GM19025 (cell line): ENCODE measurements at regions not wholly inside any gene's neighbourhood (a gene's known extent, or its start where the extent isn't known, plus 50 kb on each side); places are given as distances from the start of the nearest gene placed in this dataset.
"Not testable (repeated sequence)": the region's sequence is repeated elsewhere in the genome, so short reads cannot be mapped to it uniquely, and the experiment has no call there.

Experiments used
- ATAC-seq: cut with Tn5 transposase; IDR thresholded peaks from one replicate; pipeline ENCODE4 v1.9.1; 2021; ENCODE audit warnings: mild to moderate bottlenecking, low read depth, moderate library complexity; ENCODE audit not compliant: unreplicated experiment

- no peak for ATAC-seq
These were observed 1269.5 kb downstream of the RAPGEF2 start for GRCh38 chr4:160372390-160372789.

- ATAC-seq = no peak
These were observed 1271.0 kb downstream of the RAPGEF2 start for GRCh38 chr4:160373911-160374310.

- no peak for ATAC-seq
These were observed 1273.0 kb downstream of the RAPGEF2 start for GRCh38 chr4:160375772-160376452.

DNA sequence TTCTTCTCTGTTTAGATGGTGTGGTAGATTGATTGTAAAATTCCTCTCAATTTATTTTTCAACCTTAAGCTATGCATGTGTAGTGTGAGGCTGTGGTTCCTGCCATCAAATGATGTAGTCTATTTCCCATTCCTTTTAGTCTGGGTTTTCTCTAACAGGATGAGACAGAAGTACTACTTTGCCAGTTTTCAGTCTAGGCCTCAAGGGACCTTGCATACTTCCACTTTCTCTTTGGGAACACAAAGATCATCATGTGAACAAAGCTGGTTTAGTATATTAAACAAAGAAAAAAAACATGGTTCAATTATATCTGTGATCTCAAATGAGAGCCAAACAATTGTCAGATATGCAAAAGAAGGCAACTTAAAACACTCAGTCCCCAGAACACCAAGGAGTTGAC, 1284.0 kb downstream of the RAPGEF2 start:
- ATAC-seq = no peak

GRCh38 chr4:160399826-160400225, 1296.9 kb downstream of the RAPGEF2 start:
- ATAC-seq = no peak

DNA sequence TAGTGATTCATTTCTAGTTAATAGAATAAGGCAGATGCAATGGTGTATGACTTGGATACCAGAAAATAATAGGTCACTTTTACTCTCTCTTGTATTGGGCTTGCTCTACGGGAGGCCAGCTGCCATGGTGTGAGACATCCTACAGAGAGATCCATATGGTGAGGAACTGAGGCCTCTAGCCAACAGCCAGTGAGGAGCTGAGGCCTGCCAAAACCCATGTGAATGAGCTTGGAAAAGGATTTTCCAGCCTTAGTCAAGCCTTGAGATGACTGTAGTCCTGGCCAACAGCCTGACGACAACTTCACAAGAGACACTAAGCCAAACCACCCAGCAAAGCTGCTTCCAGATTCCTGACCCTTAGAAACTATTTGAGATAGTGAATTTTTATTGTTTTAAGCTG, 1300.2 kb downstream of the RAPGEF2 start:
- ATAC-seq = no peak

- ATAC-seq = no peak
These were observed 1303.5 kb downstream of the RAPGEF2 start for GRCh38 chr4:160406263-160406825.

DNA sequence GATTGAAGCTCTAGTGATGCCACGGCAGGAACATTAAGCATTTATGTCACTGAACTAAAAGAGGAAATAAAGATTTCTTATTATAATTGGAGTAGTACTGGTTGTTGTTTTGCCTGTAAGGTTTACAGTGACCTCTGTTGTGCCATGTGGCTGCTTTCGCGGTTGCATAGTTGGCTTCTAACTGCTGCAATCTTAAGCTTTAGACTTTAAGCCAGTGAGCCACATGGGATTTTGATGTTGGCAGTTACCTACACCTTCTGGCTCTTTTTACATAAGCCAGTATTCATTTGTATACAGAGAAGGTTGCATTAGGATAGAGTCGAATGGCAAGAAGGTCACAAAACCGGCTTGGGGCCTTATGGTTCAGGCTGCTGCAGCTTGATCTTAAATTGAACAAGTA, 1311.6 kb downstream of the RAPGEF2 start:
- no peak for ATAC-seq

DNA sequence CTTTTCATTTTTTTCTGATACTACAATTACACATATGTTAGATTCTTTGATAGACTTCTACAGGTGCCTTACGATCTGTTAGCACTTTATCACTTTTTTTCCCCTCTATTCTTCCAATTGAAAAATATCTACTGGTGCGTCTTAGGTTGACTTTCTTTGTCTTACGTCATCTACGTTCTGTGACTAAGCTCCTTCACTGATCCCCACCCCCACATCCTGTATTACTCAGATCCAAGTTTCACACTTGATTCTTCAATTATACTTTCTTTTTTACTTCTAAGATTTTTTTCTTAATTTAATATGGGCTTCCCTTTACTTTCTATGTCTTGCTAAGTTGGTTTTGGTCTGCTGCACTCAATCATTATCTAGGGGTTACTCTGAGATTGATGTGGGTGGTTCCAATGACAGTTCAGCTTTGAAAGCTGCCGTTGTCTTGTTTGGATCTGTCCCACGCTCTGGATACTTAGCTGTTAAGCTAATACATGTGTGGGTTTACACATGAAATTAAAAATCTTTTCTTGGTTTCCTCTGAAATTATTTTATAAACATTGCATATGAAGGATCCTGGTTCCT, 1321.1 kb downstream of the RAPGEF2 start:
- ATAC-seq = no peak

GRCh38 chr4:160426233-160426632, 1323.4 kb downstream of the RAPGEF2 start:
- ATAC-seq = no peak

DNA sequence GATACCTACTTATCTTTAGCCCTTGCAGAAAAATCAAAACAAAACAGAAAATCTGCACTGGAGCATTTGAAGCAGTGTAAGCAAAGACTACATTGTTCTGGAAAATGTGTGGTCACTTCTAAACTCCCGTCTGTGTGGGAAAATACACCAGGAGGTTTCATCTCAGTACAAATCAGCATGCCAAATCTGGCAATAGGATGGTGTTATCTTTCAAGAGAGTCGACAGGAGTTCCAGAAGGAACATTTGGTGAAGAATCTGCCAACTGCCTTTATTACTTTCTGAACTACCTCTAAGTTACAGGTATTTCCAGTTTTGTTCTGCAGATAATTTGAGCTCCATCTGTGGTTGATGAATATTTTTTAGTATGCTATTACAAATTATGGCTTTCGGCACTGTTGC, 1348.0 kb downstream of the RAPGEF2 start:
- no peak for ATAC-seq

GRCh38 chr4:160481696-160482690, 1379.1 kb downstream of the RAPGEF2 start:
- ATAC-seq = not testable (repeated sequence)

DNA sequence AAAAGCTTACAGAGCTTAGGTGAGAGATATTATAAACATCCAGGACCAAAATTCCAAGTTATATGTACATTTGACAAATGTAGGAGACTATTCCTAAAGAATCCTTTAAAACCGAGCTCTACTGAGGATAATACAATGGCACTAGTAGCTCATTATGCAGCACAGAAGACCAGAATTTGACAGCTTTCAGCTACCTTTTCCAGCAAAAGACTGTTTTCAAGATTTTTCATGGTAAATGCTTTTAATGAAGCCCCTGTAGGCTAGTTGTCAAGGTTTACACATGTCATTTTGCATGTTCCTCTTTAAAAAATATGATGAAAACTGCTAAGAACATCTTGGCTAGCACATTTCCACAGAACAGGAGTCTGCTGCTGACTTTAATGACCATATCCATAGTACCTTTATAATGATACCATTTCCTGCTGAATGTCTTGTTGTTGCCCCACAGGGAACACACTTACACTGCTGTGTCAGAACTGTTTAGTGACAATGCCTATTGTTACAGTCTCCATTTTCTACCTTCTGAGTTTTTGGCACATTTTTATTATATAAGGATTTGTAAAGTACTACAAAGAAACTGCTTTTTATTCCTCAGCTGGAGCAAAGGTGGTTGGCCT, 1382.3 kb downstream of the RAPGEF2 start:
- ATAC-seq = no peak

DNA sequence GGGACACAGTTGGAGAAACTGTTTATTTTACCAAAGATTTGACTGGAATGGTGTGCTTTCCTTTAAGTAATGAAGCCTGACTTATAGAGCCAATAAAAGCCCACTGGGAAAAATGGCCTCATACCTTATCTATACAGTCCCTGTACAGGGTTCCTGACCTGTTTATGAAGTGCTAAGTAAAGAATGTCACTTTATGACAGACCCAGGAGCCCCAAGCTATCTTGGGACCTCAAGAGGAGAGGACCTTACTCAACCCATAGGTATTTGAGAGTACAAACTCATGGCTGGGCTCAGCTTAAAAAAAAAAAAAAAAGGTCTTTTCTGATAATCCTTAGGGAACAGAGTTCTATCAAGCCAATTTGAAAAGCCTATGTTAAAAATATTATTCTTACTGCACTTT, 1389.3 kb downstream of the RAPGEF2 start:
- no peak for ATAC-seq

- ATAC-seq = no peak
These were observed 1390.3 kb downstream of the RAPGEF2 start for GRCh38 chr4:160493206-160493605.

- no peak for ATAC-seq
These were observed 1392.5 kb downstream of the RAPGEF2 start for GRCh38 chr4:160495356-160495755.

GRCh38 chr4:160498211-160498610, 1395.3 kb downstream of the RAPGEF2 start:
- no peak for ATAC-seq

- no peak for ATAC-seq
These were observed 1402.8 kb downstream of the RAPGEF2 start for GRCh38 chr4:160505724-160506123.

DNA sequence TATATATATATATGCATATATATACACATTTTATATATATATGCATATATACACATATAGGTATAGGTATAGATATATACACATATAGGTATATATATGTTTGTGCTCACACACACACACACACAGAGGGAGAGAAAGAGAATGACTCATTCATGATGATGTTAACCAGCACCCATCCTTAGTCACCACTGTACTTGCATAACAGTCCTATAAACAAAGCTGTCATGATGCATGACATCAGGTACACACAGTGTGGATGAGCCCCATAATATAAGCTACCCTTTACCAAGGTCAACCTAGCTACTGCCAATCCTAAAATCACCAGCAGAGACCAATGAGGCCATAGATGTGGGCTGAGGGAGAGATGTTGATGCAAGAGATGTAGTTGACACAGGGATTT, 1408.0 kb downstream of the RAPGEF2 start:
- ATAC-seq = no peak

DNA sequence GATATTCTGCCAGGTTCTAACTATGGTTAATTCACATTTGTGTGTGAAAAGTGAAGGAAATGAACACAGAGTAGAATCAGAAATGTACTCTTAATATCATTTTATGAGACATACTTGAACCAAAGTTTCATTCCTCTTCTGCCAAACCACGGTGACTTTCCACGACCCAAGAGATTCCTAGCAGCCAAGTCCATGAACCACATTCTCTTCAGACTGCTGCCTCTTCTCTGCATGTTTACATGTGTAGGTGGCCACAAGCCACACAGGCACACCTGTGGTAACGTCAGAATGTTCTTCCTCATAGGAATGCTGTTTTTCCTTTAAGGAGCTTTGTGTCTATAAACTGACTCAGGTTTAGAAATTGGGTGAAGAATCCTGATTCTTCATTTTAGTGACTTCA, 1411.2 kb downstream of the RAPGEF2 start:
- no peak for ATAC-seq

GRCh38 chr4:160523231-160523630, 1420.4 kb downstream of the RAPGEF2 start:
- no peak for ATAC-seq
